Left ventricle myocardium superior (tissue), 1 donor: ENCODE measurements at regions not wholly inside any gene's neighbourhood (a gene's known extent, or its start where the extent isn't known, plus 50 kb on each side); places are given as distances from the start of the nearest gene placed in this dataset.

Experiments used
- ATAC-seq: fragments of 200-7000 bp; cut with Tn5 transposase; one replicate; pipeline ENCODE4 v1.9.1; 2020; ENCODE audit warnings: mild to moderate bottlenecking, moderate library complexity
- DNase-seq: peaks from one replicate; pipeline ENCODE4 v3.0.0-alpha.2; 2020
- intact Hi-C: fragments of 100-400 bp; cut with micrococcal nuclease; formaldehyde crosslinking; loops from one replicate; pipeline ENCODE4 v1.11.0; 2022
- donor health status: DM: no; HTN: yes; CAD: no; lungs with severe emphysema.

DNA sequence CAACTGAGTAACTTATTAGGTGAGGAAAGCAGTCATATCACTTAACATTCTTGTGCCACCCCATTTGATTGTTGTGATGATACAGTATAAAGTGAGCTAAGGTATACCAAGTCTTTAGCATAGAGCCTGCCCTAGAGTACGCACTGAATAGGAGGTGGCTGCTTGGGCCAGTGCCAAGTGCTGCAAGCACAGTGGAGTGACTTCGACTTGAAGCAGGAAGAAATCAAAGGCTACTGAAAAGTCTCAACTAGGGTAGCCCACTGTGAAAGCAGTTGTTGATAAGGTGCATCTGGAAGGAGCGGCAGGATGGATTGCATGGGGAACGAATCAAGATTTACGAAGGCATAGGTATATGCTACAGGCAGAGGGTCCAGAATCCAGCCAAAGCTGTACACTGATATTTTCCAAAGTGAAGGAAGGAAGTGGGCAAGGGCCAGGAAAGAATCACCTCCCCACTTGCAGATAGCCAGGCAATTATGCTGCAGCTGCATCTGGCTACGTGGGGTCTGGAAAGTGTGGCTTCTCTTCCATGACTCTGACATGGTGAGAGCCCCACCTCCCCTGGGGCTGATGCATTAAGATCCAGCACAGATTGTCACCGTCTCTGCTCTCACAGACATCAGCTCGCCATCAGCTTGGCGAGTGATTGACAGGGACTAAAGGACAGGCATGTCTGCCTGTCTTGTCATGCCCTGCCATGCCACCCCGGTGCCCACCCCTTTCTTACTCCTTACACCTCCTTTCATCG, 287.0 kb upstream of the PLXNA2 start:
- intact Hi-C loops: no loop called here
- no peak for ATAC-seq
- peak; percentile 46 for DNase-seq

DNA sequence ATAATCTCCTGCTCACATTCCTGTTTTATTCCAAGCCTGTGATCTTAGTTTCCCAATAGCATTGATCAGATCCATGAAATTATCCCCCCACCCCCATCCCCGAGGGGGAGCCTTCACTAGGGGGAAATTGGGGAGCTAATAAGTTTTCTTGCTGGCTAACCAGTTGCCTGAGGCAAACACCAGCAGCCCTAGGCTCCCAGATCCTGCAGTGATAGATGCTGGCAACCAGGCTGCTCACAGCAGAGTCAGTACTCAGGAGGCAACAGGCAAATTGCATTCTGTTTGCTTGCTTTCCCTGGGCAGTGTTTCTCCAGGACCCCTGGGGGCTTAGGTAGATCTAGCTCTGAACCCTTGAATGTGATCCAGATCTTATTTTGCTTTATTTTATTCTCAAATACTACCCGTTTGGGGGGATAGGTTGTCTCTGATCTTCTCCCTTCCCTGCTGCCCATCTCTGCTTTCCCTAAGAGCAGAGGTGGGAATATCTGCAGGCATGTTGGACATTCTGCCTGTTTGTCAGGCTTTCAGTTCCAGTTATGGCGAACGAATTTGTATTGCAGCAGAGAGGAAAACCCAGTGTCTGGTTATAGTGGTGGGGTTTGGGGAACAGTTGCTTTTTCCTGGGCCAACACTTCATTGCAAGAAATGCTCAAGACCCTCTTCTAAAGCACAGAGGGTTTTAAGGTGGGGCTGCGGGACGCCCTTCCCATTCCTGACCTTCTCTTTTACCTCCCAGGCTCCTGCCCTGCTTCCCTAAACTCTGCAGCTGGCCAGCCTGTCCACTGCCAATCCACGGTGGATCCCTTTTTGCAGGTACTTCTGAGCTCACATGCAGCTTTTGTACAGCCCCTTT, 289.8 kb upstream of the PLXNA2 start:
- no peak for ATAC-seq
- DNase-seq: no peak
- intact Hi-C loops: no loop called here

DNA sequence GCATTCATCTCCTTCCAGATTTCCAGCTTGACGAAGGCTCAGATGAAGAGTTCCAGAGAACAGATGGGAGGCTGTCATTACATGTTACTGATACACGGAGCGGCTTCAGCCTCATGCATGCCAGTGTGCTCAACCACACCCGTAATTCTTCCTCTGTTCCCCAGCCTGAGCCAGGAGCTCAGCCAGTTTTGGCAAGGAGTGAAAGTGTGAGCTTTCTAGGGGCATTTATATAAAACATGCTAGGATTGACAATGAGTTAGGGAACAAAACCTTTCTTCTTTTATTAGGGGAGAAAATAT, 290.4 kb upstream of the PLXNA2 start:
- DNase-seq (no peak), ATAC-seq (no peak)
- intact Hi-C loops: no loop called here

DNA sequence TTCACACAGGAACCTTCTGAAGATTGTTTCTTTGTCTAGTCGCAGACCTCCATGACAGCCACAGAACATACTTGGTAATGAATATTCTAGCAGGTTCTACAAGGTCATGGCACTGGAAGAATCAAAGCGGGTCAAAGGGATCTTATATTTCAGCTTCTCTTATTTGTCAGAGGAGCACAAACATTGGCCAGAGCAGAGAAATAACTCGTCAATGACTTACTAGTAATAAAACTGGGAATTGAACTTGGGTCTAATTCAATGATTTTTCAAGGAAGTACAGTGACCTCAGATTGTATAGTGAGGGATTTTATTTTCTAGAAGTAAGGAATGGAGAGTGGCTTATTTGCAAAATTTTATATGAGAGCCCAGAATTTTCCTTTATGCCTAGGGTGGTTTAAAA, 290.8 kb upstream of the PLXNA2 start:
- ATAC-seq (no peak), DNase-seq (no peak)
- intact Hi-C loops: no loop called here

DNA sequence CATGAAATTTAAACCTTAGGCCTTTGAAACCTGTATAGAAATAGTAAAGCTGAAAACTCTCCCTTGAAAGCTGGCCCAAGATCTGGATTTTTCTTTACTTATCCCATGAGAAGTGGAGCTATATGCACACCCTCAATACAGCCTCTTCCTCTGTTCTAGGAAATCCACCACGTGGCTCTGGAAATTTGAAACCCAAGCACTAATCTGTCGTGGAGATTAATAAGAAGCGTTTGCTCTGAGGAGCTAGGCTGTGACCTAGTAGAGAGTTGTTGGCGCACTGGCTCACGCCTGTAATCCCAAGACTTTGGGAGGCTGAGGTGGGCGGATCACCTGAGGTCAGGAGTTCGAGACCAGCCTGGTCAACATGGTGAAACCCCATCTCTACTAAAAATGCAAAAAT, 291.3 kb upstream of the PLXNA2 start:
- intact Hi-C loops: no loop called here
- DNase-seq: no peak
- no peak for ATAC-seq

DNA sequence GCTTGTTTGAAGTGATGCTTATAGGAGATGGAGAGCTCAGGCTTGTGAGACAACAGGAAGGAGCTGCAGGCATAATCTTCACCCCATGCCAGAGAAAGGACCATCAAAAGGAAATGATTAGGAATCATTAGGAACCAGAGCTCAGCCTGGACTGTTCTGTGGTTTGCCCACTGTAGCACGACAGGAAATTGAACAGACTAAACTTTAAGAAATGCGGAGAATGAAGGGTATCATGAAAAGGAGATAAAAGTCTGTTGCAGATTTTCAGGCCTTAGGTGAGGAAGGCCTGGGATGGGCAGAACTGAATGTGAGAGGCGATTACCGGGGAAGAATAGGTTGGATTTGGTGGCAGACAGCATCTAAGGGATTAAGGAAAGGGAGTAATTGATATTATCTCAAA, 292.0 kb upstream of the PLXNA2 start:
- ATAC-seq (no peak), DNase-seq (no peak)
- intact Hi-C loops: no loop called here

DNA sequence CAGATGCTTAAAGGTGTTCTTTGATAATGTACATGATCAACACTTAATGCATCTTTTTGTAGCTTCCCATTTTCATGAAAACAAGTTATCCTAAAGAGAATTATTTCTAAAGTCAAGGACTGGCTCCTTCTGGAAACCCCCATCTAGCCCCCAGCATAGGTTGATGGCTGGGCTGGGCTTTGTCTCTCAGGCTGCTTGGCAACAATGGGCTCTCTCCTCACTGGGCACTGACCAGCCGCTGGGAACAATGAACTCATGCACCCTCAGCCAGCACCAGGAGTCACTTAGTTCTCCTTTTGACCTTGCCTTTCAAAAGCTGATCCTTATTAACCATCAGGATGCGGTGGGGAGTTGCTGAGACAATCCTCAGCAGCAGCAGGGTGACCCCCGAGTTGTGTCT, 293.0 kb upstream of the PLXNA2 start:
- ATAC-seq (no peak), DNase-seq (no peak)
- intact Hi-C loops: no loop called here

DNA sequence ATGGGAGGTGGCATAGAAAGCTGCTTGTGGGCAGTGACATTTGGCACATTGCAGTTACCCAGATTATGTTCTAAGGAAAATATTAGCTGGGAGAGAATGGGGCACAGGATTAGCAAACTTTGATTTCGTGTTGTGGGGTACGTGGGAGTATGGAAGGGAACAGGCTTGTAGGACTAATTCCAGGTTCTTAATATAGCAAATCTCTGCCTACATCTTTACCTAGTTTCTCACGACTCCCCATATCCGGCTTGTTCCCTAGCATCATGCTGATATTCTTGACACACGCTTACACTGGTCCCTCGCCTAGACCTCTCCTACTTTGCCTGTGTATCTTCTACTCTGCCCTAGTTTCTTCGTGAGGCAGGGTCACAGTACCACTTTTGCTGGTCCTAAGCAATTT, 293.9 kb upstream of the PLXNA2 start:
- intact Hi-C loops: no loop called here
- no peak for DNase-seq
- no peak for ATAC-seq

DNA sequence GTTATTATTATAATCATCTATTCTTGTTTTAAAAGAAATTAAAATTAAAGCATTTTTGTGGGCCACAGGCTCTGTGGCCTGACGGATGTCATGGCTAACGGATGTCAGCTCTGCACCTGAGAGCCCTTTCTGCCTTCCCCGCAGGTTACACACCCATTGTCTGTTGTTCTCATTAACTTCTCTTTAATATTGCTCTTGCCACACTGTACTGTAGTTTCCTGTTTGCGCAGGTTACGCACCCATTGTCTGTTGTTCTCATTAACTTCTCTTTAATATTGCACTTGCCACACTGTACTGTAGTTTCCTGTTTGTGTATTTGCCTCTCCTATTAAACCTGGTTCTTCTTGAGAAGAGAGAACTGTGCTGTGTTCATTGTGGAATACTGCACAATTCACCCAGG, 294.4 kb upstream of the PLXNA2 start:
- DNase-seq (no peak), ATAC-seq (peak; percentile 60)
- intact Hi-C loops: no loop called here

DNA sequence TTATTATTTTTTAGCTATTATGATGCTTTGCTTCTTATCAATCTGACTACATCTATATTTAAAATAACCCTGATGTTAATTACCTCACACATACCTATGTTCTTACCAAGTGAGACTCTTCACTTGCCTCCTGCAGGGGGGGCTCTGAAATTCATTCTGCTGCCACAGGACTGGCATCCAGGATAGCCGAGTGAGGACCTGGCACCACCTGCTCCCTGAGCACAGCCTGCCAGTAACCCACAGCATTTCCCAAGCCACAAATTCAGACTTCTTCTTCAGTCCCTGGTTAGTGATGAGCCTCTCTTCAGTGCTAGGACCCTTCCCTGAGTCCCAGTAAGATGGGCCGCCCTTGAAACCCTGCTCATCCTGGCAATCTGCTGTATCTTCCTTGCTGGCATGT, 296.5 kb upstream of the PLXNA2 start:
- intact Hi-C loops: no loop called here
- DNase-seq (no peak), ATAC-seq (no peak)

DNA sequence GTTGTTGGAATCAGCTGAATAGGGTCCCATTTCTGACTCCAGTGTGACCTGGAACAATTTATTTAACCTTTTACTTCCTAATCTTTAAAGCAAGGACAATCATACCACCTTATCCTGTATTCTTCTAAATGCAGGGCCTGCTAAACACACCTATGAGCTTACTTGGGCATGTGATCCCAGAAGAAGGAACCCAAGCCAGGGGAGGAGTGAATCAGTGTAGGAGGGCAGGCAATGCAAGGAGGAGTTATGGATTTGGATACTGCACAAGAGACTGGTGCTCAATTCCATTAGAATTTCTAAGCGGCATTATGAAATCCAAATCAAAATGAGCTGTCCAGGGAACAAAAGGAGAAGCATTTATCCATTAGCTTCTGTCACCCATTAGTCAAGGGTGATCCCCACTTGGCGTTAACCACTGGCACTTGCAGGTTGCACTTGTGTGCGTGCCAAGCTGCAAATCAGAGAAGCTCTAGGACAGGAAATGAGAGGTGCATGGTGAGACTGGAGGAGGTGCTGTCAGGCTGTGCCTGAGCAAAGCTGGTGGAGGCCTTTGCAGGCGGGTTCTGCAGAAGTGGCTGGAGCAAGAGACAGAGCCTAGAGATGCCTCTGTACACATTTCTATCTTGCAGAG, 297.2 kb upstream of the PLXNA2 start:
- intact Hi-C loops: no loop called here
- DNase-seq: no peak
- no peak for ATAC-seq

DNA sequence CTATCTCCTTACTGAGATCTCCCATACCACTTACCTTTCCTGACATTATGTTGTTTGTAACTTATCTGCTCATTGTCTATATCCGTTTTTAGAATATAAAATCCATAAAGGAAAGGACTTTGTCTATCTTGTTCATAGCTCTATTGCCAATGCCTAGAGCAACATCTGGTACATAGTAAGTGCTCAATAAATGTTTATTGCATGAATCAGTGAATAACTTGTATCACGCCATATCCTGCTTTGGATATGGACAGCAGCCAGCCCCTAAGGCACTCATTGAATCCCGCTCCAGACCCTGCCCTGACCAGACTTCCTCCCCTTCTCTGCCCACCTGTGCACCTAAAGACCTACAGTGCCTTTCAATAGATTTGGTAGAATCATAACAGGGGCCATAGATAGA, 298.1 kb upstream of the PLXNA2 start:
- intact Hi-C loops: no loop called here

DNA sequence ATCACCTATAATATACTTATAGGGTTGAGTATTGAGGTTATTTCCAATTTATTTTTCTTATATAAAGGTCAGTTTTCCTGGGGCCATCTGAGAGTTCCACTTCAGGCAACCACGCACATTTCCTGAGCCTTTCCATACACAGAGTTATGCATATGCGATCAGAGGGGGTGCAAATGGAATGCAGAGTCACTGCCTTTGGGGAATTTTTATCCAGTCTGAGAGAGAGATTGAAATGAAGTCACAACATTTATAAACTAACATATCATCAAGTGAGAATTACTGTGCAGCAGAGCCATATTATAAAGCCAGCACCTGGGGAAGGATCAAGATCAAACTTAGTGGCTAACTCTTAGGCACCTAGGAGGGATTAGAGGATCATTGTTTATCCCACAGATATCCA, 299.9 kb upstream of the PLXNA2 start:
- DNase-seq: no peak
- ATAC-seq: no peak
- intact Hi-C loops: no loop called here

More for the DNA sequence above, 298.1 kb upstream of the PLXNA2 start:
- DNase-seq: no peak
- no peak for ATAC-seq

DNA sequence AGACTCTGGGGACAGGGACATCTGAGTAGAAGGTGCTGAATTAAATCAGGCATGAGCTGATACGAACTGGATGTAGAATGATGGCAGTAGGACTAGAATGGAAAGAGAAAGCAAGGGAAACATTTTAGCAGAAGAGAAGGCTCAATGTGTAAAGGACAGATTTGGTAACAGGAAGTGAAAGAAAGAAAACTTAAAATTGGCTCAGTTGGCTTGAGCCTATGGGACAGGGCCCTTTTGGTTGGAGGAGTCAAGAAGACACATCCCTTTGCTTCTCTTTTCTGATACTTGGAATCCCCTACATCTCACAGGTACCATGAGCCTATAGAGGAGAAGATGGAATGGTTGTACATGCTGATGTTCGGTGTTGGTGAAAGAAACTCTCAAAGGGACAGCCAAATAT, 300.6 kb upstream of the PLXNA2 start:
- no peak for ATAC-seq
- intact Hi-C loops: no loop called here
- DNase-seq: no peak

DNA sequence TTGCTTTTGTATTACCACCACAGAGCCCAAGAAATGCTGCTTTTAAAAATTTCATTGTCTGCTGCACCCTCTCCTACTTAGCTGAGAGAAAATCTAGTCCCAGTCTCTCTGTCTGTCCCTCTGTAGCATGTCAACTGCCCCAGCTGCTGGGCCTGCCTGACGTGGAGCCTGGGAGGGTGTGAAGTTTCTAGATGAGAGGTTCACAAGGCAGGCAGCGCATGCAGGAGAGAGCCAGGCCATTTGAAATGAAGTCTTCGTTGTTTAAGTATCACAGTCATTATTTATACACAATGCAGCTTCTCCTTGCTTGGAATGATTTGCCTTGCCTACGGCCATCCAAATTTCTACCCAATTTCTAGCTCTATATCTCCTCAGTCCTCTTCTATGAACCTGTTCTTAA, 306.8 kb upstream of the PLXNA2 start:
- DNase-seq: no peak
- intact Hi-C loops: no loop called here
- no peak for ATAC-seq

DNA sequence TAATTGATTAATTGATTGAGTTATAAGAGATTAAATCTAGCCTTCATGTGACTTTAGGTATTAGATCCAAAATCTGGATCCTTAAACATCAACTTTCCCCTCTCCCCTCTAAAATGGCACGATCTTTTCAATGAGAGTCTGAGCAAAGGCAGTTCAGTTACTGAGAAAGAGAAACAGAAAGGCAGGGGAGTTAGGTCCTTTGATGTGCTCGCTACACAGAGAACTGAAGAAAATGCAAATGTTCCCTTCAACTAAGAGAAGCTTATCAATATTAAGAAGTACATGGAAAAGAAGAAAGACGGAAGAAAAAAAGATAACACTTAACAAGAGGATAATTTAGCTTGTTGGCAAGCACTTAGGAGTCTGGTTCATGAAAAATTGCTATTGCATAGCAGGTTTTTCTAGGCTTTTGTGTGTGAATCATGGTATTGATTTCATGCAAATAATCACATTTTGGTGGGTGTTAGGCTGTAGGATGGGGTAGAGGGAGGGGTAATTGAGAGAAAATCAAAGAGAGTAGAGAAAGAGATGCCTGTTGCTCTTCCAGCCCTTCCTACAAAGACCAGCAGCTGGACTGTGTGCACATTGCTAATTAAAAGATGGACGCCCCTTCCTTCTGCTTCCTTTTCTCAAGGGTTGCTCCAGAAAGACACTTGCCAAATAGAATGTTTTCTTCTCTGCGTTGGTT, 307.6 kb upstream of the PLXNA2 start:
- ATAC-seq (no peak), DNase-seq (no peak)
- intact Hi-C loops: no loop called here

DNA sequence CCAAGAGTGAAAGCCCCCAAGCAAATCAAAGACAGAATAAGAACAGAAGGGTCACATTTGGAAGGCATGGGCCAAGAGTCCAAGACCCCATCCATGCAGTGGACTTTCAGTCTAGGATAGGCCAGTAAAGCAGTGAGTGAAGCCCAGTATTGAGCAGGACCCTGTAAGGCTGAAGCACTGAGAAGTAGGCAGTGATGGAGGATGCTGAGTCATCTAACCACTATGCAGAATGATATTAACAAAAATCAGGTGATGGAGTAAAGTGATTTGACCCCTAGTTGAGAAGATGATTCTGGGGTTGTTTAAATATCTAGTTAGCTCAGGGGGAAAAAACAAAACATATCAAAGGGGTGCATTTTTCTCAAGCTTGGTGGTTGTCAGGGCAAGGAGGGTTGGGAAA, 308.7 kb upstream of the PLXNA2 start:
- DNase-seq (no peak), ATAC-seq (no peak)
- intact Hi-C loops: no loop called here

DNA sequence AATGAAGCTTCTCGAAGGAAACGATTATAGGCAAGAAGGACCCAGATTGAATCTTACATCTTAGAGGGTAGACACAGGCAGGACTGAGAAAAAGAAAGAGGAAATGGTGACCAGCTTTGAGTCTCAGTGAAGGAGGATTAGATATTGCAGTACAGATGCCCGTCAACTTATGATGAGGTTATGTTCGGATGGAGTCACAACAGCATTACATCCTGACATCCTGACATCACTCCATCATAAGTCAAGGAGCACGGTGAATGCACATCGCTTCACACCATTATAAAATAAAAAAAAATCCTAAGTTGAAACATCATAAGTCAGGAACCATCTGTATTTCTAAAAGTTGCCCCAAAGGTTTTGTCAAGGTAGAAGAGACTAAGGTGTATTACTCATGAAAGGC, 312.3 kb upstream of the PLXNA2 start:
- intact Hi-C loops: no loop called here
- ATAC-seq: no peak

DNA sequence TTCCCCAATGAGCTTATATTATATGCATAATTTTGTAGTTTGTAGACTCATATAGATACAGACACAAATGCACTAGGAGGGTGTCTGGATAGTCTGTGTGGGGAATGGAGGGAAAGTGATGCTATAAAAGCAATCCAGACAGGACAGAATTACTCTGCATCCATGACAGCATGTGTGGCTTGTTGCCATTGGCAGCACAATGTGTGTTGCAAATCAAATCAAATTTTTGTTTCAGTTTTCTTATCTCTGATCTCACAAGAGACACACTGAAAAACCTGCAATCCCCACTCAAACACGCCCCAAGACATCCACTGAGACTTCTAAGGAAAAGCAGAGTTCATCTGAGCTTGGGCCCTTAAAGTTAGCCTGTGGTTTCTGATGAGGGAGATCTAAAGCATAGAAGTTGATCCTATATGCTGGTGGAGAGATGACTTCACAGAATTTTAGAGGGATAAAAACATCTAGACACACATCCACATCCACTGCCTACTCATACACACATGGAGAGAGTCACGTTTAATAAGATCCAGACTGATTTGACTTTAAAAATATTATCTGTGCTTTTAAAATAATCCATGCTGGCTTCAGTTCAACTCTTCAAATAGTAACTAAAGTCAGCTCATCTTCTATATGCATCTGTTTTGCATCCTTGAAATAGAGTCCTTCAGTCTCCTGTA, 313.0 kb upstream of the PLXNA2 start:
- no peak for DNase-seq
- intact Hi-C loops: no loop called here
- no peak for ATAC-seq

More for the DNA sequence above, 312.3 kb upstream of the PLXNA2 start:
- DNase-seq: no peak

DNA sequence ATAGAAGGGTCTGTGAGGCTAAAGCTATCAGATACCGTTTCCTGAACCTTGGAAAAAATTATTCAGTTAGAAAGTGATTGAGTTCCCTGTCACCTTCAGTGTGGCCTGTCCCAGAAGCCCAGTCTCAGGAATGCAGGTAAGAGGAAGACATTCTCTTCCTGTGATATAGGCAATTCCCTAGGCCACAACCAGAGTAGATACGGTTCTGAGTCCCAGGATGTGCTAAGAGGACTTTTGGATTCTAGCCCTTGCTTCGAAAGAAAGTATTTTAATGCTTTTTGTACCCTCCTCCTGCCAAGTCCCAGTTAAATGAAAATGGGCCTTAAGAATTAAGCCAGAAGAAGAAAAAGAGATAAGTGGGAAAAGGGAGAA, 313.5 kb upstream of the PLXNA2 start:
- DNase-seq (no peak), ATAC-seq (no peak)
- intact Hi-C loops: no loop called here
